Adrenal gland (tissue), 5 donors: ENCODE measurements at regions not wholly inside any gene's neighbourhood (a gene's known extent, or its start where the extent isn't known, plus 50 kb on each side); places are given as distances from the start of the nearest gene placed in this dataset.

ENCODE experiments used
- CTCF ChIP-seq, 6 experiments: fragments of 450-650 bp in 4 of 6; fragments of 200-600 bp in 2 of 6; sonication (generic) in 1 of 6; IDR thresholded peaks; 1 replicate in 5 of 6; 2 replicates in 1 of 6; pipeline versions ENCODE4 v1.5.1 to v1.8.0; 2016 to 2021; ENCODE audit warnings: antibody characterized with exemption in 6 of 6, mild to moderate bottlenecking in 2 of 6, moderate library complexity in 1 of 6
- POLR2A ChIP-seq, 2 donors: fragments of 450-650 bp; IDR thresholded peaks; one replicate each; pipeline ENCODE4 v1.6.1; 2017; ENCODE audit warnings: antibody characterized with exemption in 2 of 2, mild to moderate bottlenecking in 2 of 2, moderate library complexity in 1 of 2
- donor health status: DM: no; HTN: no; CAD: no.

DNA sequence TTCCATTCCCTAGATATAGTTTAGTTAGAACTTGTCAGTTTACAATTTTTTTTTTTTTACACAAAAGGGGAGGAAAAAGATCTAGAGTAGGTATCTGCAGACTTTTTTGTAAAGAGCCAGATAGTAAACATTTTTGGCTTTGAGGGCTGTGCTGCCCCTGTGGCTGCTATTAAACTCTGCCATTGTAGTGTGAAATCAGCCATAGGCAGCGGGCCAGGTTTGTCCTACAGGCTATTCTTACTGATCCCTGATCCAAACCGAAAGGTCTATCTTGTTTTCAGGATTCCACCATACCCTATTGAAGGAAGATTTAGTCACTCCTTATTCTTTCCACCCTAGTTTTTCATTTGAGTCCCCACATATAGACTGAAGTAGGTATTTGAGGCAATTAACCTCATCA, 203.4 kb downstream of the RND3 start:
- TF ChIP-seq POLR2A (IDR thresholded peaks at IDR 0.05) (no peak), CTCF (IDR thresholded peaks at IDR 0.05) (no peak)
